Progenitor cell of endocrine pancreas (in vitro differentiated cells): ENCODE measurements at regions not wholly inside any gene's neighbourhood (a gene's known extent, or its start where the extent isn't known, plus 50 kb on each side); places are given as distances from the start of the nearest gene placed in this dataset.

Source experiments
- DNase-seq: peaks from one replicate; pipeline ENCODE4 v3.0.0; 2021; ENCODE audit warnings: low spot score; ENCODE audit not compliant: unreplicated experiment
- H3K27ac Mint-ChIP-seq: 2 replicates; pipeline ENCODE4 v1.8.0; 2021; ENCODE audit warnings: mild to moderate bottlenecking, moderate library complexity, mixed read lengths
- H3K27me3 Mint-ChIP-seq: 2 replicates; pipeline ENCODE4 v1.8.0; 2021; ENCODE audit warnings: mixed read lengths
- H3K36me3 Mint-ChIP-seq: 2 replicates; pipeline ENCODE4 v1.8.0; 2022; ENCODE audit warnings: mixed read lengths; ENCODE audit not compliant: insufficient read depth
- H3K4me1 Mint-ChIP-seq: 2 replicates; pipeline ENCODE4 v1.8.0; 2021; ENCODE audit warnings: low read depth, mixed read lengths
- H3K4me3 Mint-ChIP-seq: 2 replicates; pipeline ENCODE4 v1.8.0; 2021; ENCODE audit warnings: low read depth, mild to moderate bottlenecking, moderate library complexity, mixed read lengths
- H3K9me3 Mint-ChIP-seq: 2 replicates; pipeline ENCODE4 v1.8.0; 2021; ENCODE audit warnings: low read depth, mixed read lengths
- TF ChIP-seq, protein P1 (sequence below): fragments of 200-600 bp; sonication (generic); IDR thresholded peaks from one replicate; pipeline ENCODE4 v1.5.0; 2021; ENCODE audit warnings: antibody characterized with exemption, mild to moderate bottlenecking; ENCODE audit not compliant: unreplicated experiment

DNA sequence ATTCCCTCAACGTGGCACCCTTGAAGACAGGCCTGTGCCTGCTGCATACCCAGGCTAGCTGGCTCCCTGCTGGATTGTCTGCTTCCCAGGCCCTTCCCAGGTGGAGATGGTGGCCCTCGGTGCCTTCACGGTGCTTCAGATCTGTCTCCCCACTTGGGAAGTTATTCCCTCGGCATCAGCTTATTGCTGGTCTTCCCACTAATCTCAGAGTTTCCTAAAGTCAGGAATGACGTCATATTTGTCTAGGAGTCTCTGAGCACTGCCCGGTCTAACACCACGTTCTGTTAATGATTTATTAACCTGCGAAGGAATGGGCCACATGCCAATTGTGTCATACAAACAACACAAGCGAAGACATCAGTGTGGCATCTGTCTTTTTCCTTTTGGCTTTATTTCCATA, 269.8 kb upstream of the ID2 start:
- H3K36me3 Mint-ChIP-seq: no peaks in the 10 kb centered on the region
- H3K27ac Mint-ChIP-seq: peak overlapping the region; percentile 57
- peaks cover 10% of the 10 kb centered on the region for H3K27me3 Mint-ChIP-seq

GRCh38 chr2:8412586-8412985, 269.3 kb upstream of the ID2 start:
- no peak for DNase-seq
- H3K27me3 Mint-ChIP-seq: peaks cover 10% of the 10 kb centered on the region
- TF ChIP-seq, protein P1, sequence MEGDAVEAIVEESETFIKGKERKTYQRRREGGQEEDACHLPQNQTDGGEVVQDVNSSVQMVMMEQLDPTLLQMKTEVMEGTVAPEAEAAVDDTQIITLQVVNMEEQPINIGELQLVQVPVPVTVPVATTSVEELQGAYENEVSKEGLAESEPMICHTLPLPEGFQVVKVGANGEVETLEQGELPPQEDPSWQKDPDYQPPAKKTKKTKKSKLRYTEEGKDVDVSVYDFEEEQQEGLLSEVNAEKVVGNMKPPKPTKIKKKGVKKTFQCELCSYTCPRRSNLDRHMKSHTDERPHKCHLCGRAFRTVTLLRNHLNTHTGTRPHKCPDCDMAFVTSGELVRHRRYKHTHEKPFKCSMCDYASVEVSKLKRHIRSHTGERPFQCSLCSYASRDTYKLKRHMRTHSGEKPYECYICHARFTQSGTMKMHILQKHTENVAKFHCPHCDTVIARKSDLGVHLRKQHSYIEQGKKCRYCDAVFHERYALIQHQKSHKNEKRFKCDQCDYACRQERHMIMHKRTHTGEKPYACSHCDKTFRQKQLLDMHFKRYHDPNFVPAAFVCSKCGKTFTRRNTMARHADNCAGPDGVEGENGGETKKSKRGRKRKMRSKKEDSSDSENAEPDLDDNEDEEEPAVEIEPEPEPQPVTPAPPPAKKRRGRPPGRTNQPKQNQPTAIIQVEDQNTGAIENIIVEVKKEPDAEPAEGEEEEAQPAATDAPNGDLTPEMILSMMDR: no peak
- H3K4me1 Mint-ChIP-seq: peaks cover 17% of the 10 kb centered on the region
- no peak overlapping the region for H3K27ac Mint-ChIP-seq
- no peaks in the 10 kb centered on the region for H3K9me3 Mint-ChIP-seq
- H3K4me3 Mint-ChIP-seq: no peak overlapping the region
- H3K36me3 Mint-ChIP-seq: no peaks in the 10 kb centered on the region

More for the DNA sequence above, 269.8 kb upstream of the ID2 start:
- TF ChIP-seq, protein P1: no peak
- peaks cover 17% of the 10 kb centered on the region for H3K4me1 Mint-ChIP-seq
- H3K4me3 Mint-ChIP-seq: no peak overlapping the region
- no peak for DNase-seq
- H3K9me3 Mint-ChIP-seq: no peaks in the 10 kb centered on the region

DNA sequence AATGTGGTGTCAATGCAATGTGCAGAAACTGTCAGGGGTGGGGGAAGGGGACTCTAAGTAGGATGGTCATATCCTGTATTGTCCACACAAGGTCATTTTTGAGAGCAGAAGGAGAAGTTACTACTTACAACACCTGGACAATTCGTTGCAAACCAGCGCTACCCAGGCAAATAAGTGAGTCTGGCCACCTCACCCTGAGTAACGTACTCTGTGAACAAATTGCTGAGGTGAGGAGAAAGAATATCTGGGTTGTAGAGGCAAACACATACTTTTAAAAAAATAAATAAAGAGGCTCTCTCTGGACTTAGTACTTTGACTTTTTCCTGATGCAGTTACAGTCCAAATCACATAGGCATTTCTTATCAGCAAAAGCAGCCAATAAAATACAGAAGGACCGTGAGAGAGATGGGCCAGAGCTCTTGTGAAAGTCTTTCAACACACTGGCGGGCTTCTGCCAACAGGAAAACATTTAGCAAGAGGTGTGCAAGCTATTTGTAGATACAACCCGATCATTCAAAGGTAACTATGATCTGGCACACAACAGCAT, 268.2 kb upstream of the ID2 start:
- no peaks in the 10 kb centered on the region for H3K36me3 Mint-ChIP-seq
- peaks cover 10% of the 10 kb centered on the region for H3K27me3 Mint-ChIP-seq
- peaks cover 17% of the 10 kb centered on the region for H3K4me1 Mint-ChIP-seq
- no peak overlapping the region for H3K27ac Mint-ChIP-seq
- TF ChIP-seq, protein P1: no peak
- no peaks in the 10 kb centered on the region for H3K9me3 Mint-ChIP-seq
- no peak overlapping the region for H3K4me3 Mint-ChIP-seq
- no peak for DNase-seq

DNA sequence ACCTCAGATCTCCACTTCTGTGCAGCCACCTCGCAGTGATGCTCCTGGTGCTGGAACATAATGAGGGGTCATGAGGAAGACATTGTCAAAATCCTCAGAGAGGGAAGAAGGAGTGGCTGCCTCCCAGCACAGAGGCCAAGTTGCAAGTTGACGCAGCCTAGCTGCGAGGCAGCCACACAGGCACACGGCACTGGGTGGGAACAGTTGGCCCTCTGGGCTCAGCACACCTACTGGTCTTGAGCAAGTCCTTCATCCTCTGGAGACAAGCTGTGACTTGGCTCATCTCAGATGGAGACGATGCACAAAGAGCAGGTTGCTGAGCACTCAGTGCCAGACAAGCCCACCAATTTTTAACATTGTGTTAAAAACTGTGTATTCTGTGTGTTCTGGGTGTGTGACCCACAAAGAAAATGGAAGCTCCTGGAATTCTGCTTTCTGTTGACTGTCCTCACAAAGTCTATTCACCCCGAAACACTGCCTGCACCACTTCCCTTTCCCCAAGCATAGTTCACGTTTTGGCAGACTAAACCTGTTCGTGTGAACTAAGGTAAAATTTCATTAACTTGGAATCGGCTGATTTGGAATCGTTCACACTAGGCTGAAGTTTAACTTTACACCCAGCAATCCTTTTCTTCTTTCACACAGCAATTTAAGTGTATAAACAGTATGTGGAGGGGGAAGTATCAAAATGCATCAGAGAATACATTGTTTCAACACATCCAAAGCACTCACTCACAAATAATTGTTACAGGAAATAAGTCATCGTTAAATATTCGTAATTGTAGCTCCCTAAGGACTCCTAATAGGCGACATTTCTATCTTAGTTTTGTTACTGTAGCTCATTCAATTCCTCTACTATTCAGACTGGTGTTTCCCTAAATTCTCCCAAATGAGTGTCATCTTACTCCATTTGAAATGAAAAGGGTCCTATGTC, 266.6 kb upstream of the ID2 start:
- Mint-ChIP-seq H3K36me3 (no peaks in the 10 kb centered on the region), H3K4me1 (peaks cover 17% of the 10 kb centered on the region), H3K27me3 (peaks cover 10% of the 10 kb centered on the region), H3K27ac (no peak overlapping the region), H3K4me3 (no peak overlapping the region), H3K9me3 (no peaks in the 10 kb centered on the region)
- TF ChIP-seq, protein P1: no peak
- DNase-seq: no peak

DNA sequence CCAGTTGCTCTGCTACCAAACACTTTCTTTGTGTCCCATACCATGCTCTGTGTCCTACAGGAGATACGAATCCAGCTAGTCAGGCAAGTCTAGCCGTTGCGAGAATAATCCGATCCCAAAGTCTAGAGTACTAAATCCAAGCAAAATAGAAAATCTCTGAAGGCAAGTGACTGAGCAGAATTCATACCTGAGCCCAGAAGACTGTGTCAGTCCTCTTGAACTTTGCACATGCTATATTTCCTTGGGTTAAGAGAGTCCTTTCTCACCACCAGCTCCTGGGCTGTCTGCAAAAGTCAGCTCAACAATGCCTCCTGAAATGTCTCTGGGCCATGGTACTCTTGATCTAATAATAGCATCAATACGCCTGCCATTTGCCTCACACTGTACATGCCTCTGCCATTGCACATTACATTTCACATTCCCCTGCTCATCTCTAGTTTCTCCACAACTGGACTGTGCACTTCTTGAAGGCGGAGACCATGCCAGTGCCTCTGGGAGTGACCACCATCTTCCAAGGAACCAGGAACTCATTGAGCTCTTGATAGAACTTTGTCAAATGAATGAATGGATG, 265.8 kb upstream of the ID2 start:
- no peak overlapping the region for H3K4me3 Mint-ChIP-seq
- H3K27ac Mint-ChIP-seq: no peak overlapping the region
- peaks cover 10% of the 10 kb centered on the region for H3K27me3 Mint-ChIP-seq
- no peaks in the 10 kb centered on the region for H3K36me3 Mint-ChIP-seq
- peaks cover 17% of the 10 kb centered on the region for H3K4me1 Mint-ChIP-seq
- no peak for DNase-seq
- no peaks in the 10 kb centered on the region for H3K9me3 Mint-ChIP-seq
- TF ChIP-seq, protein P1: no peak
